PFSK-1 (cell line): ENCODE measurements at regions not wholly inside any gene's neighbourhood (a gene's known extent, or its start where the extent isn't known, plus 50 kb on each side); places are given as distances from the start of the nearest gene placed in this dataset.

ENCODE experiments used
- FOXP2 ChIP-seq: optimal IDR thresholded peaks from 2 replicates; pipeline ENCODE3; 2011; ENCODE audit warnings: borderline replicate concordance, control low read depth, inconsistent platforms; ENCODE audit not compliant: insufficient read depth; ENCODE audit errors: extremely low read length, extremely low read depth
- POLR2AphosphoS5 ChIP-seq: IDR thresholded peaks from 2 replicates; pipeline ENCODE4 v1.6.1; 2012; ENCODE audit warnings: low read depth, mild to moderate bottlenecking, control low read depth, low read length, moderate library complexity
- REST ChIP-seq, 2 experiments: IDR thresholded peaks; 2 replicates each; pipeline versions ENCODE4 v1.6.1 to v1.8.0; 2011 to 2012; ENCODE audit warnings: low read depth in 2 of 2, low read length in 2 of 2, control low read depth in 1 of 2, inconsistent platforms in 1 of 2, mild to moderate bottlenecking in 1 of 2, moderate library complexity in 1 of 2; ENCODE audit not compliant: insufficient read depth in 1 of 2
- SIN3A ChIP-seq: IDR thresholded peaks from 2 replicates; pipeline ENCODE4 v1.6.1; 2012; ENCODE audit warnings: mild to moderate bottlenecking, low read length, moderate library complexity, borderline replicate concordance; ENCODE audit not compliant: insufficient read depth
- TAF1 ChIP-seq: IDR thresholded peaks from 2 replicates; pipeline ENCODE4 v1.6.1; 2012; ENCODE audit warnings: low read length, control low read depth, borderline replicate concordance; ENCODE audit not compliant: insufficient read depth

DNA sequence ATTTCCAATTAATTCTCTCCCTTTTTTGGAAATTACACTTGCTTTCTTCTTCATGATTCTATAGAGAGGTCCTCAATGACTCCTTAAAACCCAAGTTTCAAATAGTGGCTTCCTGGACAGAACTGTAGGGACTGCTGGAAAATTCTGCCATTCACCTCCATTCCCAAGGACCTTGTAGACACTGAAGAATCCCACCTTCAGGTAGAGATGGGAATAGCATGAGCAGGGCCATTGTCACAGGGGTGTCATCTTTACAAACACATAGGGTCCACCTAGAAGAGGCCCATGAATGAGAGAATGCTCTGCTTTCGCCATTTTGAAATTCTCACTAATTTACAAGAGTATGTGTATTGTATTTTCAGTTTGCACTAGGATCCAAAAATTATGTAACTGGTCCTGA lies 701.7 kb upstream of the CELF2 start:
- no peak for TF ChIP-seq FOXP2
- TF ChIP-seq SIN3A, result no peak
- no peak for TF ChIP-seq TAF1
- no peak for TF ChIP-seq REST (IDR thresholded peaks at IDR 0.05; ENCODE audit: insufficient read depth in 1 of 2, low read depth in 2 of 2, low read length in 2 of 2)
- TF ChIP-seq POLR2AphosphoS5, result no peak

DNA sequence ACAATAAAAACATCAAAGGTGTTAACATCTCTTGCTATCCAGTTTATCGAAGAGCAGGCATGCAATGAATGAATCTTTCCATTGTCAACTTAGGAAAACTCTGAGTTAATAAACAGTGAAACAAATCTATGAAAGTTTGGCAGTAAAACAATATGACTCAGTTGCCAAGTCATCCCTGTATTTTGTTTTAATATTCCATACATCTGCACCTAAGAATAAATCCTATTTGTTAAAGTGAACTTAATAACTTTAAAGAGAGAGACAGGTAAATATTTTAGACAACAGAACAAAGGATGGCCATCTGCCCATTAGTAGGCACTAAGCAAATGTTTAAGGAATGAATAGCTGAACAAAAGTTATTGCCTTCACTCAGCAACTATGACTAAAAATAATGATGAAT lies 700.5 kb upstream of the CELF2 start:
- no peak for TF ChIP-seq FOXP2
- no peak for TF ChIP-seq POLR2AphosphoS5
- no peak for TF ChIP-seq SIN3A
- no peak for TF ChIP-seq REST (IDR thresholded peaks at IDR 0.05; ENCODE audit: insufficient read depth in 1 of 2, low read depth in 2 of 2, low read length in 2 of 2)
- TF ChIP-seq TAF1, result no peak

DNA sequence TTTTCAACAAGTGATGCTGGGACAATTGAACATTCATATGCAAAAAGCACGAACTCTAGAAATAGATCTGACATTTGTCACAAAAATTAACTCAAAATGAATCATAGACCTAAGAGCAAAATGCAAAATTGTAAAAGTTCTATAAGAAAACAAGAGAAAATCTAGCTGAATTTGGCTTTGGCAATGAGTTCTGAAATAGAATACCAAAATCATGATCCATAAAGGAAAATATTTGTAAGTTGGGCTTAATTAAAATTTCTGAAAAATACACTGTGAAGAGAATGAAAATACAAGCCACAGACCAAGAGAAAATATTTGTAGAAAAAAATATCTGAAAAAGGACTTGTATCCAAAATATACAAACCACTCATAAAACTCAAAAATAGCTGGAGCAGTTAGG lies 698.8 kb upstream of the CELF2 start:
- TF ChIP-seq FOXP2 (no peak), TAF1 (no peak), SIN3A (no peak), POLR2AphosphoS5 (no peak)

DNA sequence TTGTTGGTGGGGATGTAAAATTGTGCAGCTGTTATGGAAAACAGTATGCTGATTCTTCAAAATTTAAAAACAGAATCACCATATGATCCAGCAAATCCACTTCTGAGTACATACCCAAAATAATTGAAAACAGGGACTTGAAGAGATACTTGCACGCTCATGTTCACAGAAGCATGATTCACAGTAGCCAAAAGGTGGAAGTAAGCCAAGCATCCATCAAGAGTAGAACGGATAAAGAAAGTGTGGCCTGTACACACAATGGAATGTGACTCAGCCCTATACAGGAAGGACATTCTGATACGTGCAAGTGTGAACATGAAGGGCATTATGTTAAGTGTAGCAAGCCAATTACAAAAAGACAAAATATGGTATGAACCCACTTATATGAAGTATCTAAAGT lies 696.7 kb upstream of the CELF2 start:
- TF ChIP-seq FOXP2, result no peak
- TF ChIP-seq REST (IDR thresholded peaks at IDR 0.05; ENCODE audit: insufficient read depth in 1 of 2, low read depth in 2 of 2, low read length in 2 of 2), result no peak
- no peak for TF ChIP-seq POLR2AphosphoS5
- TF ChIP-seq TAF1, result no peak
- TF ChIP-seq SIN3A, result no peak

DNA sequence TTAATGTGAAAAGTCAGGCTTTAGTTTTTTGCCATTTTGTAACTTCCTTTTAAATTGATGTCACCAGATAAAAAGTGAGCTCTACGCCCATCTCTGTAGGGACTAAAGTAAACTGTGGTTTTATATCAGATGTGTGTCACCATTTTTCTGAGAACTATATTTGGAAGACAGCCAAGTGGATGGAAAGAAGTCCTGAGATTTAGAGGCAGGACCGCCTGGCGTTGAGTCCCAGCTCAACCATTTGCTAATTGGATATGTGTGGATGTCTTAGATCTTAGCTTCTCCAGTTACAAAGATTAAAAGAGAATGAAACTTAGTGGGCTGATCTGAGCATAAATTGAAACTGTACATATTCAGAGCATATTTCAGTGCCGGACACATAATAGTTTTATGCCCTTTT lies 691.6 kb upstream of the CELF2 start:
- TF ChIP-seq FOXP2, result no peak
- TF ChIP-seq SIN3A, result no peak
- no peak for TF ChIP-seq TAF1
- TF ChIP-seq REST (IDR thresholded peaks at IDR 0.05; ENCODE audit: insufficient read depth in 1 of 2, low read depth in 2 of 2, low read length in 2 of 2), result no peak
- TF ChIP-seq POLR2AphosphoS5, result no peak
